OCI-LY7 (cell line): ENCODE measurements at regions not wholly inside any gene's neighbourhood (a gene's known extent, or its start where the extent isn't known, plus 50 kb on each side); places are given as distances from the start of the nearest gene placed in this dataset.

Experiments
- CTCF ChIP-seq: fragments of 200-600 bp; sonication (generic); conservative IDR thresholded peaks from 2 replicates; pipeline ENCODE4 v1.5.1; 2014; ENCODE audit warnings: mild to moderate bottlenecking, antibody characterized with exemption, low read length, moderate library complexity, mixed read lengths
- EZH2phosphoT487 ChIP-seq: fragments of 200-600 bp; sonication (generic); IDR thresholded peaks from 2 replicates; pipeline ENCODE4 v1.6.1; 2018; ENCODE audit warnings: low read depth, borderline replicate concordance, mild to moderate bottlenecking, mixed run types, antibody characterized with exemption, low read length, moderate library complexity, mixed read lengths

GRCh38 chr2:21836261-21836660 lies 712.5 kb downstream of the TDRD15 start:
- TF ChIP-seq CTCF, result no peak
- no peak for TF ChIP-seq EZH2phosphoT487
